ENCODE measurements at regions not wholly inside any gene's neighbourhood (a gene's known extent, or its start where the extent isn't known, plus 50 kb on each side); places are given as distances from the start of the nearest gene placed in this dataset.
"Not testable (repeated sequence)": the region's sequence is repeated elsewhere in the genome, so short reads cannot be mapped to it uniquely, and the experiment has no call there.

DNA sequence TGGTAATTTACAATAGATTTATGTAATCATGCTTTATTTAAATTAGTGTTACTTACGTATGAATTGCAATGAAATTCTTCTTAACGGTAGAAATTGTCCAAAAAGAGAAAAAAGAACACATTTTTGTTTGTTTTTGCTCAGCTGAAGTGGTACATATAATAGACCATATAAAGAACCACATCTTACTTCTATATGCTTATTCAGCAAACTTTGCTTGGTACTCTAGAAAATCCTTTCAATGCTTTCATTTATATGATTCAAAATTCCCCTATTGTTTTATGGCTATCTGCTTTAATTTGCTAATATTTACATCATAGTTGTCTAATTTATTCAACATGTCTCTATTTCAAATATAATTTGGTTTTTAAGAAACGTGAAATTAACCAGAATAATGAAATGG, 903.2 kb downstream of the ANKRD7 start:
- no peak for DNase-seq

DNA sequence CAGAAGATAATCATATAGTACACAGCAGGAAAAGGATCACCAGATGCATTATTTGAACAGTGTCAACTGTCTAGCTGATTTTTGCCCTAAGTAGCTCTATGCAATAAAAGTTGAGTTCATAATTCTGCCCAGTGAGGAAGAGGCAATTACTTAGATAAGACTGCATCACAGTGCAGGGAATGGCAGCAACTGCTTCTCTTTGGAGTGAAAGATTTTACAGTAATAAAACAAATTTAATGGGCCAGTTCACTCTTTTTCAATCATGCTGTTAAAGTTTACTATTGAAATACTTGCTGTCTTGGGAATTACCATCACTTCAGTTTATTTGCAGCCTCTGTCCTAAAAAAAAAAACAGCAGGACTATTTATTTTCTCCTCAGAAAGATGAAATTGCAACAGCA, 907.9 kb downstream of the ANKRD7 start:
- DNase-seq, result no peak

DNA sequence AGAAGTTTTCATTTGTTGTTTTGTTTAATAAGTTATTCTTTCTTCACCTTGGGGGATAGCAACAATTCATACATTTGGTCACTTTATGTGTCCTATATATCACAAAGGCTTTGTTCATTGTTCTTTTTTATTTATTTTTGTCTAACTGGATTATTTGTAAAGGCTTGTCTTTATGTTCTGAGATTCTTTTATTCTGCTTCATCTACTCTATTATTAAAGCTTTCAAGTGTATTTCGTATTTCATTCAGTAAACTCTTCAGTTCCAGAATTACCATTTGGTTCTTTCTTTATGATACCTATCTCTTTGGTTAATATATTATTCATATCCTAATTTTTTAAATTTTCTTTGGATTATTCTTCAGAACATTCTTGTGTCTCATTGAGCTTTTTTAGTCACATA, 942.9 kb downstream of the ANKRD7 start:
- no peak for DNase-seq

DNA sequence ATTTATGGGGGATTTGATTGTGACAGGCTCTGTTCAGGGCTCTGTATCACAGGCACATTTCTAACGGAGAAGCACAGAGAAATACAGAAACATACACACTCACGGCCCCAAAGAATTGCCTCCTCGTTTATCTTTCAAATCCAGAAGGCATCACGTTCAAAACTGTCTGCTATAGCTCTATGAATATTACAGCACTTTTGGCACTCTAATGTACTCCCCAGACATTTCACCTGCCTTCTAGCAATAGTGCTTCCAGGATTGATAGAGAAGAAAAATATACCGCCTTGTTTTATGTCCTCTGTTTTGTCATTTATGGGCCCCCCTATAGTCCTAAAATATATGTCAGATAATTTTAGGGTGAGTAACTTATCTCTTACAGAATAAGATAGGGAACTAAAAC, 947.5 kb downstream of the ANKRD7 start:
- DNase-seq, result no peak

DNA sequence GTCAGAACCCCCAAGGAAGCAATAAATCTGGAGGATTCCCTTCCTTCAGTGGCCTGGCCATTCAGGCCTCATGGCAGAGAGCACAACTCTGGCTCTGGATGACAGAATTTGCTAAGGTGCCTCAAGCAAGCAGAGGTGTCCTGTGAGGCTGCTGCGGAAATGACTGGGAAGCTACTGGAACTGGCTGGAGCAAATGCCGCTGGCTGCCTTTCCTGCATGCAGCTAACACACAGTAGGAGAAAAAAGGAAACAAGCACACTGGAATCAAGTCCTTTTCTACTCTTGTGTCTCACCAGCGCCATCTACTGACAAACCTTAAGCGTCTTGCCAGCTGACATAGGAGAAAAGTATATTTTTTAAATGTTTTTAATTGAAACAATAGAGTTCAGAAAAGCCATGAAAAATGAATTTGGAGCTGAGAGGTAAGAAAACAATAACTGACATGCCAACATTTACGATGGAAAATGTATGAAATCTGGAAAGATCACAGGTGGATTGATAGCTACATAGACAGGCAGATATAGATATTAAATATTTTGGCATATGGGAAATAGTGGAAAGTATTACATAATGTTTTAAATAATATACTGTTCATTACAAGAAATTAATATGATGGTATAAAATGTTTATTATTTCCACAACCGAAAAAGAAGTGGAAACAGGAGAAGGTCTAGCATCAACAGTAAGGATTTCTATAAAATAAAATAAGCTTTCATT, 951.6 kb downstream of the ANKRD7 start:
- peak in 9 of 14 donors; percentile 6 to 92 (median 18) for DNase-seq

DNA sequence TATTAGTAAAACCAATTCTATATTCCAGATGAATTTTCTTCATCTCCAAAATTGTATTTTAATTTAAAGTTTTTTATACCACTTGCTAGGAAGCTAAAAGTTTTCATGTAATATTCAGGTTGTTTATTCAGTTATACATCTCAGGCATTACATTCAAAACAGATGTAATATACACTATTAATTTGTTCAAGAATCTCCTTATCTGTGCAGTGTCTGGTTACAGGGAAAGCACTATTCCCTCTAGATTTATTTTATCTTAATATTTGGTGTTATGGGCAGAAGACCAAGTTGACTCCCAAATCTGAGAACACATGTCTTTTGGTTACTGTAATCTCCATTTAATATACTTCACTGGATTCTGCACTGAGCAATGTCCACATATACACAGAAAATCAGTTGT, 953.4 kb downstream of the ANKRD7 start:
- no peak for DNase-seq

DNA sequence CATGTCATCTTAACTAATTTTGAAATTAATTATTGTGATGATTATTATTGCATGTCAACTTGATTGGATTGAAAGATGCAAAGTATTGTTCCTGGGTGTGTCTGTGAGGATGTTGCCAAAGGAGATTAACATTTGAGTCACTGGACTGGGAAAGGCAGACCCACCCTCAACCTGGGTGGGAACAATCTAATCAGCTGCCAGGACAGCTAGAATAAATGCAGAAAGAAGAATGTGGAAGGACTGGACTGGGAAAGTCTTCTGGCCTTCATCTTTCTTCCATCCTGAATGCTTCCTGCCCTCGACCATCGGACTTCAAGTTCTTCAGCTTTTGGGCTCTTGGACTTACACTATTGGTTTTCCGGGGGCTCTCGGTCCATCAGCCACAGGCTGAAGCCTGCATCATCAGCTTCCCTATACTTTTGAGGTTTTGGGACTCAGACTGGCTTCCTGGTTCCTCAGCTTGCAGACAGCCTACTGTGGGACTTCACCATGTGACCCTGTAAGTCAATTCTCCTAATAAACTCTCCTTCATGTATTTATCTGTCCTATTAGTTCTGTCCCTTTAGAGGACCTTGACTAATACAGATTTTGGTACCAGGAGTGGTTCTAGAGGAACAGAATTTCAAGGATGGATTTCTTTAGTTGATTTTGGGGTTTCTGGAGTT, 959.8 kb downstream of the ANKRD7 start:
- no peak for DNase-seq

DNA sequence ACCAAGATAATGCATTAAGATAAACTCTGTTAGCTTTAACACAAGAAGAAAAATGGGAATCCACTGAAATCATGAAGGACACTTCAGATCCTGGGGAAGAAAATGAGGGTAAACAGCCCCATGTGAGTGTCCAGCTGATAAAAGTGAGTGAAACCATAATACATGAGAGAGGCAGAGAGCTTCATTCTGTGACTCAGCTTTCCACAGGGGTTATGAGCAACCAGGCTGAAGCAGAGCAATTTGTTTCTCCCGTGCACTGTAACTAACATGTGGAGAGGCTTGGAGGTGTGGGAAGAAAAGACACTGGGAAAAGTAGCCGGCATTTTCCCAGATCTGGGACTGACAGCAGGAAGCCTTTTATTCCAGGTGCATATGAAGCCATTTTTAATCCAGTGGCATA, 971.7 kb downstream of the ANKRD7 start:
- no peak for DNase-seq

DNA sequence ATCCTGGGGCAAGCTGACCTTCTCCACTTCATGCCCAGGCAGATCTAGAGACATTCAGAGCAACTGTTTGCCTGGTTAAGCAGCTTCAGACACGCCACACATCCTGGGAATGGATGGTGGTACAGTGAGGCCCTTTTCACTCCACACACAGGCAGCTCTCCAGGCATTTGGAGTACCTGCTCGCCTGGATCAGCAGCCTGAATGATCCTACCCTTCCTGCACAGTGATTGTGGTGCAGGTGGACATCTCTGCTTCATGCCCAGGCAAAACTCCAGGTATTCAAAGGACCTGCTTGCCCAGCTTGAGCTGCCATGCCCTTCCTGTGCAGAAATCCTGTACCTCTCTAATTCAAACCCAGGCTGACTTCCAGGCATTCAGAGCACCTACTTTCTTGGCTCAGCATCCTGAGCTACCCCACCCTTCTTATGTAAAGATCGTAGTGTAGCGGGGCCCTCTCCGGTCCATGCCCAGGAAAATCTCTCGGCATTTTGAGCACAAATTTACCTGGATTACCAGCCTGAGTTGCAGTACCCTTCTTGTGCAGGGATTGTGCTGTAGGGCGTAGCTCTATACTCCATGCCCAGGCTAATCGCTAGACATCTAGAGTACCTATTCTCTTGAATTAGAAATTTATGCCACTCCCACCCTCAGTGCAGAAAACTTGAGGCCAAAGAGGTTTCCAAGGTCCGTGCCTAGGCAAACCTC, 972.8 kb downstream of the ANKRD7 start:
- no peak for DNase-seq

DNA sequence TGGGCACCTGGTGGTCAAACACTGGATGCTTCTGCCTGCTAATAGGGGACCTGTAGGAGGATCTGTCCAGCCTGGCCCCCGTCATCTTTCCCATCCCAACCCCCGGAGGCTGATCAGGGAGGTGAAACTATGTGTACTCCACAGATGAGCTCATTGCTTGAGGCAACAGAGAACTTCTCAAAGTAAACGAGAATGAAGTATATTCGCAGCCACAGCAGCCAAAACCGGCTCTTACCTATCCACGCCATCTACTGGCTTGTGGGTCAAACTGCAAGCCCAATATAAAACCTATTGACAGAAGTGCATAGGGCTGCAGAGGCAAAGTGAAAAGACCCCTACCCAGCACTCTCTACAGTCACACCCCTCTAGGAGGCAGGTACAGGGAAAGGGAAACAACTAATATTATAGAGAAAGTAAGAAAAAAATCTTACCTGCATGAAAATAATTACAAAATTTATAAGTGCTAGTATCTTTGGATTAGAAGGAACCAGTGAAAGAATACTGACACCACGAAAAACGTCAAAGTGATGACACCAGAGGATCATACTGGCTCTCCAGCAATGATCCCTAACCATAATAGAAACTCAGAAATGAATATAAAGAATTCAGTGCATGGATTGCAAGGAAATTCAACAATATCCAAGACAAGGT, 973.5 kb downstream of the ANKRD7 start:
- DNase-seq, result no peak

DNA sequence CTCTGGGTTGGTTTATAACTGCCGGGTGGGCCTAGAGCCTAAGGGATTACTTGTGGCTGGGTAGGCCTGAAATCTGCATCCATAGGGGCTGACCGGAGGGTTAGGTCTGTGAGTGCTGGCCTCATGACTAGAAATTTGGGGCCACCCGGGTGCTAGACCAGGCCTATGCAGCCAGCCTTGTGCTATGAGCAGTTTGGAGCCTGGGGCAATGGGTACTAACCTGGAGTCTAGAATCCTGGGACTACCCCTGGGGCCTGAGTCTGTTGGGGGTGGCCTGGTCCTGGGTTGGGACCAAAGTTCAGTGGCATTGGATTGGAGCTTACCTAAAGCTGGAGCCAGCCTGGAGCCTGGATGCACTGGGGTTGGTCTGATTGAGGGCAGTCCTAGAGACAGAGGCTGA, 995.2 kb downstream of the ANKRD7 start:
- no peak for DNase-seq

DNA sequence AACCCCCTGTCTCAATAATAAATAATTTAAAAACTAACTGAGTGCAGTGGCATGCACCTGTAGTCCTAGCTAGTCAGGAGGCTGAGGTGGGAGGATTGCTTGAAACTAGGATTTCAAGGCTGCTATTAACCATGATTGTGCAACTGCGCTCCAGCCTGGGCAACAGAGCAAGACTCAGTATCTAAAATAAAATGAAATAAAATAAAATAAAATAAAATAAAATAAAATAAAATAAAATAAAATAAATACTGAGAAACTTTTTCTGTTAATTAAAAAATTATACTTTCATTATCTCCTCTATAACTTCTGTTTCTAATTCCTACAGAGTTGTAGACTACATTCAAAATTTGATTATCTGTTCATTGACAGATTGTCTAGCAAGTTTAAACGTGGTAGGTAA, 999.4 kb downstream of the ANKRD7 start:
- no peak for DNase-seq

DNA sequence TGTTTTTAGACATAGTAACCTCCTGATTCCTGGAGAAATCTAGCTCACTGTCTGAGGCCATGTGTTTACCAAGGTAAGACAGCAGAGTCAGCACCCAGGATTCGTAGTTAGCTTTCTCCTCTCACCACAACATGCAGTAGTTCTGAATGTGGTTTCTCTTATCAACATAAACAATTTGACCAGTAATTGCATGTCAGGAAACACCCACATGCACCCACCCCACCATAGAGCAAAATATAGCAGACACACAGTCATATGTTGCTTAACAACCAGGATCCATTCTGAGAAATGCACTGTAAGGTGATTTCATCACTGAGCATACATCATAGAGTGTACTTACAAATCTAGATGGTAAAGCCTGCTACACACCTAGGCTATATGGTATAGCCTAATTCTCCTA, 1004.0 kb downstream of the ANKRD7 start:
- DNase-seq, result no peak

DNA sequence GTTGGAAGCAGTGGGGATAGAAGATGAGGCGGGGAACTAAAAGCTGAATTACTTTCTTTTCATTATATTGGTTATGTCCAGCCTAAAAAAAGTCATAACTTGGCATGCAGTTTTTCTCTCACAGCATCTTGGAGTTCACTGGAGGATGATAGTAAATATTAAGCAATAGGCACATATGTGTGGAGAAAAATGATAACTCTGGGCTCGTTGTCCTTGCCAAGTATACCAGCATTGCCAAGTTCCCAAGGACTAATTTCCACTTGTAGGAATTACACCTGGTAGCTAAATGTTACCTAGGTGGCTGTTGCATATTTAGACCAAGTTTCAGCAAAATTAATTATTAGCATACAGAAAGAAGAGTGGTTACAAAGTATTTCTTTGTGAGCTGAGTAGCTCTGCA, 1007.6 kb downstream of the ANKRD7 start:
- peak in 1 of 14 donors; percentile 82 for DNase-seq

DNA sequence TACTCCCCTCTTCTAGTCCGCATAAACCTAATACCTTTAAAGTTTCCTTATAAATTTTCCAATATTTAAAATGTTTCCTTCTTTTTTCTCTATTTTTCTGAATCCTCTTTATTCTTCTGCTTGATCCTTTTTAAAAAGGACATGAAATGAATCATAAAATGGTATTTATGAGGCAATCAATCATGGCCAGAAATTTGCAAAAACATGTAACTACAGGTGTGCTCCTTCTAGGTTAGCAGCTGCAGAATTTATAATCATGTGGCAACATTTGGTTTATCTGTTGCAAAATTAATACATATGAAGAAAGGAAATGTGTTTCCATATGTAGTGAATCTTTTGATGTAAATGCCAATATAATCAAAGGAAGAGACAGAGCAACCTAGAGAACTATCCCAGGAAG, 1008.5 kb downstream of the ANKRD7 start:
- DNase-seq, result no peak

DNA sequence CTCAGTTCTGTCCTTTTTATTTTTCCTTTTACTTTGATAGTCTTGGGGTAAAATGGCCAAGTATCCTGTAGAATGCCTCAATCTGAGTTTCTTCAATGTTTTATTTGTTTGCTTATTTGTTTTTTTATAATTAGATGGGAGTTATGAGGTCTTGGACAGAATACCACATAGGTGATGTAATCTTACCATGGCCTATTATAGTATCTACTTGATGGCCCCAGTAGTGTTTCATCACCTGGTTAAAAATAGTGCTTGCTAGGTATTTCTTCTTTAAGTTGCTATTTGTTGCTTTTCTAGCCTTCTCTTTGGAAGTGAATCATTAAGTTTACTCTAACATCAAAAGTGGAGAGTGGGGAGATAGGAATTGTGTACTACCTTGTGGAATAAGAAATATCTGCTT, 1020.0 kb upstream of the KCND2 start:
- DNase-seq, result no peak

DNA sequence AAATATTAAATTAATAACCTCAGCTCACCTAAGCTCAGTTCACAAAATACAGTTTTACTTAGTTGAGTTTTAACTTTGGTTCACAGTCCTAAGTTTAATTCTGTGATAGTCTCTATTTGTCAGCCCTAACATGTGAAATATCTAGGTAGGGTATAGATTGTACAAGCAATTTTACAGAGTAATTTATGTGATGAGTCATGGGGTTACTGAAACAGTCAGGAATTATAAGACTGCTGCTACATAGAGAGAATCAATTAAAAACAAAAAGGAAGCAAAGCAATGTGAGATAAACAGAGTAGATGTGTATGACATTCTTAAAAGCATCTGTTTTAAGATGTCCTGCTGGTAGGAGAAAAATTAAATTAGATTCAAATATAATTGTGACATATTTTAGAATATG, 1018.2 kb upstream of the KCND2 start:
- DNase-seq, result peak in 1 of 14 donors; percentile 53

DNA sequence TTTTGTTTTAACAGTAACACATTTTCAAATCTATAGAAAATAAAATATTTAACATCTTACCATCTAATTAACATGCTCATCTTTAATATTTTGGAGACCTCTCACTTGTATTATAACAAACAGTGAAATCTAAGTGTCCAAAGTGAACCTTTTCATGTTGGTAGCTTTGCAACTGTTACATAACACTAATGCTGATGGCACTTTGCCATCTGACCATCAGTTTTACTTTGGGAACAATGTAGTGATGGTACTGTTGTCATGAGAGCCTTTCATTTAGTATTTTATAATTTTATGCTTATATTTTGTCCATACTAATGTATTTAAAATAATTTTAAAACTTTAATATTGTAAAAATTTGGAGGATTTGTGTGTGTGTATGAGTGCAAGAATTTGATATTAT, 1017.0 kb upstream of the KCND2 start:
- peak in 1 of 14 donors; percentile 88 for DNase-seq

DNA sequence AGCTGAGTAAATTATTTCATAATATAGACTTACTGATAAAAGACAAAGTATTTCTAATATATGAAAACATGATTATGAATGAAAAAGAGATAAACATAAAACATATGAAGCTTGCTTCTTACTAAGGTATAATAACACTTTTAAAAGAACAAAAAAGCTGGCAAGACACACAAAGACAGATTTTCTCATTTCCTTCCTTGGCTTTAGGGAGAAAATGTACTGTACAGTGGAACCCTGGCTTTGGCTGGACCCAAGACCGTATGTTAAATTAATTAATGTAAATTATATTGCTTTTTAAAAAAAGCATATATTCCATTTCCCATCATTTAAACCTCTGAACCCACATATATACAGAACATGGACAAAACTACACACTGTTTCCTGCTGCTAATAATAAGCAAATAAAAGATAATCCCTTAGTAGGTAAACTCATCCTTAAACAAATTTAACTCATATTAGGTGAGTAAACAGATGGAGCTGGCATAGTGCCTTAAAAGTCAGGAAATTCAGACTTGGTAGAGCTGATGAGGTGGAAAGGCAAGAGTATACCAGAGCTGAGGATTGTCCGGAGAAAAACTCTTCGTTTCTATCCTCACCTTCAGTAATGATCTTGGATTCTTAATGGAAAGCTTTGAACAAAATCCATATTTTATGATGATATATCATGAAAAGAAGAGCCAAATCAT, 1016.4 kb upstream of the KCND2 start:
- peak in 1 of 14 donors; percentile 95 for DNase-seq

DNA sequence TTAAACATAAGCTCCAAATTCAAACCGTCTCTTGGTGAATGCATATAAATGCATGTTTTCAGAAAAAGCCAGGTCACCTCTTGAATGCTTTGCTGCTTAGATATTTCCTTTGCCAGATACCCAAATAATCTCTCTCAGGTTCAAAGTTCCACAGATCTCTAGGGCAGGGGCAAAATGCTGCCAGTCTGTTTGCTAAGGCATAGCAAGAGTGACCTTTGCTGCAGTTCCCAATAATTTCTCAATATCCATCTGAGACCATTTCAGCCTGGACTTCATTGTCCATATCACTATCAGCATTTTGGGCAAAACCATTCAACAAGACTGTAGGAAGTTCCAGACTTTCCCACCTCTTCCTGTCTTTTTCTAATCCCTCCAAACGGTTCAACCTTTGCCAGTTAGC, 1006.2 kb upstream of the KCND2 start:
- DNase-seq, result not testable (repeated sequence)

DNA sequence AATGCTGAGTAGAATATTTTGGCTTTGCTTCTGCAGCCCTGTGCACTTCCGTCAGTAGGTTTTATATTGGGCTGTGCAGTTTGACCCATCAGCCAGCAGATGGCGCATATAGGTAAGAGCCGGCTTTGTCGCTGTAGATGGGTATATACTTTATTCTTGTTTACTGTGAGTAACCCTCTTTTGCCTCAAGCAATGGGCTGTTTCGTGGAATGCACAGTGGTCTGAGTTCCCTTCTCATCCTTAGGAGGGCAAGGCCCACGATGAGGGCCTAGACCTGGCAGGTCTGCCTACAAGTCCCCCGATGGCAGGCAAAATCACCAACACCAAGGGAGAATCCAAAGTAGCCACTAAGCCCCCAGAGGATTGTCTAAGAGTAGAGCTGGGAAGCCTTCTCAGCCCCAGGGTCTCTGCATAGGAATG, 1002.9 kb upstream of the KCND2 start:
- DNase-seq, result peak in 5 of 14 donors; percentile 1 to 33 (median 8)

DNA sequence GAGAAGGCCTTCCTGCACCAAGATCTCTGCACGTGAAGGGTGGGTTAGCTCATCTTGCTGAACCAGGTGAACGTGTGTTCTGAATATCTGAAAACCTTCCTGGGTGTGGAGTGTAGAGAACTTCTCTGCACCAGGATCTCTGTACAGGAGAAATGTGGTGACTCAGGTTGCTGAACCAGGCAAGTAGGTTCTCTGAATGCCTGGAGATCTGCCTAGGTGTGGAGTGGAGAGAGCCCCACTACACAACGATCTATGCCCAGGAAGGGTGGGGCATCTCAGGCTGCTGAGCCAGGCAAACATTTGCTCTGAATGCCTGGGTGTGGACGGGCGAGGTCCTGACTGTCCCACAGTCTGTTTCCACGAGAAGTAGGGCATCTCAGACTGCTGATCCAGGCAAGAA, 1002.3 kb upstream of the KCND2 start:
- DNase-seq, result no peak

Measured in C1 segment of cervical spinal cord (tissue), 14 donors.